ENCODE measurements at regions not wholly inside any gene's neighbourhood (a gene's known extent, or its start where the extent isn't known, plus 50 kb on each side); places are given as distances from the start of the nearest gene placed in this dataset.
A peak's percentile ranks its signal among the peaks of the same experiment; 100 is the strongest.

- no peak for DNase-seq
Observed at GRCh38 chr14:94682061-94682516, 69.9 kb downstream of the SERPINA3 start.

GRCh38 chr14:94681300-94682060 lies 69.3 kb downstream of the SERPINA3 start:
- DNase-seq, result peak; percentile 18

GRCh38 chr14:94680862-94681288 lies 68.7 kb downstream of the SERPINA3 start:
- DNase-seq, result no peak

GRCh38 chr14:94679937-94680861 lies 68.0 kb downstream of the SERPINA3 start:
- no peak for DNase-seq

GRCh38 chr14:94679106-94679810 lies 67.1 kb downstream of the SERPINA3 start:
- no peak for DNase-seq

GRCh38 chr14:94677747-94678146 lies 65.6 kb downstream of the SERPINA3 start:
- DNase-seq, result no peak

- no peak for DNase-seq
Observed at GRCh38 chr14:94677213-94677612, 65.0 kb downstream of the SERPINA3 start.

- DNase-seq, result no peak
Observed at GRCh38 chr14:94676495-94677185, 64.4 kb downstream of the SERPINA3 start.

GRCh38 chr14:94675036-94675435 lies 62.8 kb downstream of the SERPINA3 start:
- no peak for DNase-seq

- DNase-seq, result no peak
Observed at GRCh38 chr14:94673781-94674231, 61.6 kb downstream of the SERPINA3 start.

Data from fibroblast of skin of right quadriceps (primary cell).